GM23338 (cell line): ENCODE measurements at regions not wholly inside any gene's neighbourhood (a gene's known extent, or its start where the extent isn't known, plus 50 kb on each side); places are given as distances from the start of the nearest gene placed in this dataset.

Experiments used
- ATAC-seq: fragments of 200-7000 bp; cut with Tn5 transposase; 3 replicates; pipeline ENCODE4 v1.9.1; 2020
- DNase-seq: peaks from one replicate; pipeline ENCODE4 v3.0.0-alpha.2; 2015; ENCODE audit warnings: low spot score
- H2AFZ ChIP-seq: fragments of 200-600 bp; sonication (generic); 2 replicates; pipeline ENCODE4 v1.8.0; 2016; ENCODE audit warnings: antibody characterized with exemption, mild to moderate bottlenecking, moderate library complexity
- H3F3A ChIP-seq: fragments of 200-600 bp; sonication (generic); replicated peaks from 2 replicates; pipeline ENCODE4 v1.8.0; 2017; ENCODE audit warnings: antibody characterized with exemption, mixed run types, low read depth
- H3K27ac ChIP-seq: fragments of 200-600 bp; sonication (generic); 2 replicates; pipeline ENCODE4 v1.6.1; 2016; ENCODE audit warnings: low read depth
- H3K27me3 ChIP-seq: fragments of 200-600 bp; sonication (generic); 2 replicates; pipeline ENCODE4 v1.8.0; 2016; ENCODE audit warnings: mild to moderate bottlenecking, mixed run types, moderate library complexity; ENCODE audit not compliant: insufficient read depth
- H3K36me3 ChIP-seq: fragments of 200-600 bp; sonication (generic); 2 replicates; pipeline ENCODE4 v1.8.0; 2016; ENCODE audit warnings: mild to moderate bottlenecking; ENCODE audit not compliant: insufficient read depth
- H3K4me1 ChIP-seq: fragments of 200-600 bp; sonication (generic); 2 replicates; pipeline ENCODE4 v1.8.0; 2016; ENCODE audit warnings: mild to moderate bottlenecking, moderate library complexity; ENCODE audit not compliant: insufficient read depth
- H3K4me2 ChIP-seq: fragments of 200-600 bp; sonication (generic); 2 replicates; pipeline ENCODE4 v1.7.1; 2017; ENCODE audit warnings: mixed run types
- H3K4me3 ChIP-seq: fragments of 200-600 bp; sonication (generic); 2 replicates; pipeline ENCODE4 v1.6.1; 2016; ENCODE audit warnings: mixed run types
- H3K79me2 ChIP-seq: fragments of 200-600 bp; sonication (generic); replicated peaks from 2 replicates; pipeline ENCODE4 v1.8.0; 2017; ENCODE audit warnings: mild to moderate bottlenecking; ENCODE audit not compliant: insufficient read depth
- H3K9me2 ChIP-seq: fragments of 200-600 bp; sonication (generic); 2 replicates; pipeline ENCODE4 v1.8.0; 2017; ENCODE audit not compliant: insufficient read depth
- H4K20me1 ChIP-seq: fragments of 200-600 bp; sonication (generic); replicated peaks from 2 replicates; pipeline ENCODE4 v1.8.0; 2017; ENCODE audit warnings: mild to moderate bottlenecking; ENCODE audit not compliant: insufficient read depth
- H3K27ac Mint-ChIP-seq: 2 replicates; pipeline ENCODE4 v1.8.0; 2020; ENCODE audit warnings: inconsistent platforms, mild to moderate bottlenecking, moderate library complexity, mixed read lengths
- H3K27me3 Mint-ChIP-seq: 3 replicates; pipeline ENCODE4 v1.8.0; 2022; ENCODE audit warnings: low read depth, mild to moderate bottlenecking, moderate library complexity, mixed read lengths, inconsistent platforms; ENCODE audit not compliant: insufficient read depth, poor library complexity
- H3K36me3 Mint-ChIP-seq: 3 replicates; pipeline ENCODE4 v1.8.0; 2021; ENCODE audit warnings: low read depth, mild to moderate bottlenecking, inconsistent platforms, moderate library complexity, mixed read lengths
- H3K4me1 Mint-ChIP-seq: 3 replicates; pipeline ENCODE4 v1.8.0; 2020; ENCODE audit warnings: mild to moderate bottlenecking, inconsistent platforms, mixed read lengths
- H3K4me3 Mint-ChIP-seq: 3 replicates; pipeline ENCODE4 v1.8.0; 2021; ENCODE audit warnings: moderate library complexity, mild to moderate bottlenecking, inconsistent platforms, mixed read lengths
- H3K9me3 Mint-ChIP-seq: 3 replicates; pipeline ENCODE4 v1.8.0; 2020; ENCODE audit warnings: moderate library complexity, mild to moderate bottlenecking, inconsistent platforms, mixed read lengths
- CREB1 ChIP-seq: fragments of 250-450 bp; sonication (Bioruptor Pico); IDR thresholded peaks from 2 replicates; pipeline ENCODE4 v1.5.0; 2020; ENCODE audit warnings: low read depth, mild to moderate bottlenecking, moderate library complexity
- EZH2 ChIP-seq: fragments of 200-600 bp; sonication (generic); IDR thresholded peaks from one replicate; pipeline ENCODE4 v1.8.0; 2017; ENCODE audit warnings: antibody characterized with exemption, mild to moderate bottlenecking, low read depth; ENCODE audit not compliant: unreplicated experiment
- EZH2phosphoT487 ChIP-seq: fragments of 200-600 bp; sonication (generic); IDR thresholded peaks from one replicate; pipeline ENCODE4 v1.8.1; 2018; ENCODE audit warnings: antibody characterized with exemption; ENCODE audit not compliant: unreplicated experiment
- JUNB ChIP-seq: IDR thresholded peaks from one replicate; pipeline ENCODE4 v1.6.1; 2016; ENCODE audit warnings: antibody characterized with exemption; ENCODE audit not compliant: unreplicated experiment
- NANOG ChIP-seq: IDR thresholded peaks from 2 replicates; pipeline ENCODE4 v1.6.1; 2016; ENCODE audit warnings: antibody characterized with exemption, borderline replicate concordance
- STAT1 ChIP-seq: IDR thresholded peaks from one replicate; pipeline ENCODE4 v1.6.1; 2016; ENCODE audit warnings: antibody characterized with exemption; ENCODE audit not compliant: unreplicated experiment
- ZNF114 ChIP-seq: fragments of 250-450 bp; sonication (Bioruptor Pico); IDR thresholded peaks from 2 replicates; pipeline ENCODE4 v1.5.0; 2020; ENCODE audit warnings: mild to moderate bottlenecking, moderate library complexity
- ZNF331 ChIP-seq: fragments of 250-450 bp; sonication (Bioruptor Pico); IDR thresholded peaks from 2 replicates; pipeline ENCODE4 v1.5.0; 2020; ENCODE audit warnings: low read depth, mild to moderate bottlenecking, moderate library complexity
- TF ChIP-seq, protein P1 (sequence below): IDR thresholded peaks from 2 replicates; pipeline ENCODE4 v1.6.1; 2016; ENCODE audit warnings: antibody characterized with exemption
- TF ChIP-seq, protein P2 (sequence below), 2 experiments: fragments of 200-600 bp in 1 of 2; sonication (generic) in 1 of 2; conservative IDR thresholded peaks; 2 replicates each; pipeline versions ENCODE4 v1.5.1 to v1.6.1; 2016 to 2017; ENCODE audit warnings: antibody characterized with exemption in 2 of 2, low read depth in 2 of 2, mild to moderate bottlenecking in 2 of 2, moderate library complexity in 1 of 2

DNA sequence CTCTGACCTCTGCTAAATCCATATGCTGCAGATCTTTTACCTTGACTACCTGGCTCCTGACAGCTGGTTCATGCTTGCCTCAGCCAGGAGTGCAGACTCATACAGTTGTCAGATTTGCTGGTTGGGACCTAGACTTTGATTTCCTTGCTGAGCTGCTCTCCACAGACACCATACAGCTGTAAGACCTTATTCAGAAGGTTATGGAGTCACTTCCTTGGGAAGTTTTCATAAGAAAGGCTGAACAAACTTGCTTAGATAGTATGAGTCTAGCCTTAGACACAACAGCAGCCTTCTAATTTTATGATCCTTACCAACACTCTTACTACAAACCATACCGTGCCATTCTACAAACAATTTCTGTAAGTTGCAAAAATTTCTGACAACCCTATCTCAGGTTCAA lies 102.9 kb downstream of the EDN1 start:
- Mint-ChIP-seq H3K36me3 (no peaks in the 10 kb centered on the region), H3K27ac (no peak overlapping the region), H3K27me3 (peaks cover 4% of the 10 kb centered on the region), H3K4me3 (no peak overlapping the region), H3K9me3 (no peaks in the 10 kb centered on the region), H3K4me1 (peaks cover 3% of the 10 kb centered on the region; the same call in 2 of the 3 replicates)
- no peaks in the 10 kb centered on the region for H3F3A ChIP-seq
- no peak for ATAC-seq
- no peaks in the 10 kb centered on the region for H3K27me3 ChIP-seq
- no peak overlapping the region for H3K27ac ChIP-seq
- DNase-seq = no peak
- TF ChIP-seq ZNF331 (CRISPR knock-in tag) (no peak), EZH2phosphoT487 (no peak), STAT1 (no peak), CREB1 (no peak)
- TF ChIP-seq, protein P1, sequence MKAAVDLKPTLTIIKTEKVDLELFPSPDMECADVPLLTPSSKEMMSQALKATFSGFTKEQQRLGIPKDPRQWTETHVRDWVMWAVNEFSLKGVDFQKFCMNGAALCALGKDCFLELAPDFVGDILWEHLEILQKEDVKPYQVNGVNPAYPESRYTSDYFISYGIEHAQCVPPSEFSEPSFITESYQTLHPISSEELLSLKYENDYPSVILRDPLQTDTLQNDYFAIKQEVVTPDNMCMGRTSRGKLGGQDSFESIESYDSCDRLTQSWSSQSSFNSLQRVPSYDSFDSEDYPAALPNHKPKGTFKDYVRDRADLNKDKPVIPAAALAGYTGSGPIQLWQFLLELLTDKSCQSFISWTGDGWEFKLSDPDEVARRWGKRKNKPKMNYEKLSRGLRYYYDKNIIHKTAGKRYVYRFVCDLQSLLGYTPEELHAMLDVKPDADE = no peak
- H3K4me3 ChIP-seq = no peak overlapping the region
- no peaks in the 10 kb centered on the region for H3K36me3 ChIP-seq
- H3K9me2 ChIP-seq = peaks cover 8% of the 10 kb centered on the region; the same call in 1 of the 2 replicates
- H3K4me2 ChIP-seq = no peak overlapping the region
- H4K20me1 ChIP-seq = no peaks in the 10 kb centered on the region
- no peaks in the 10 kb centered on the region for H3K4me1 ChIP-seq
- no peaks in the 10 kb centered on the region for H3K79me2 ChIP-seq
- H2AFZ ChIP-seq = no peak overlapping the region

DNA sequence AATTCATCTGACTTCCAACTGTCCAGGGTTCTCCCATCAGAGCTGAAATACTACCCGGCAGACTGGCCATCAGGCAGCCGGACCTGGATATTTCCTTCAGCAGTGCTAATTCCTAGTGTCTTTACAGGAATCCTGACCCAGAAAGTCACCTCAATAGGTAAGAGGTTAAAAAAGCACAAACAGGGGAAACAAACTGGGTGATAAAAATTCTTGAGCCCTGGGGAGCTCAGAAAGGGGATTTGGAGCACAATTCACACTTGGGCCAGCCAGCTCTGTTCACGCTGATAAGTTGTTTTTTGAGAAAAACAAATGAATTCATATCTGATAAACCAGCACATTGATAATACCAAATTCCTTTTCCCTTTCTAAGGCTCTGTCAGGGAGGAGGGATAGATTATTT lies 104.0 kb downstream of the EDN1 start:
- H3K27me3 Mint-ChIP-seq = peaks cover 4% of the 10 kb centered on the region
- TF ChIP-seq ZNF331 (CRISPR knock-in tag) (no peak), STAT1 (no peak), EZH2phosphoT487 (no peak), NANOG (no peak), JUNB (no peak), EZH2 (no peak), ZNF114 (CRISPR knock-in tag) (no peak)
- TF ChIP-seq, protein P2, sequence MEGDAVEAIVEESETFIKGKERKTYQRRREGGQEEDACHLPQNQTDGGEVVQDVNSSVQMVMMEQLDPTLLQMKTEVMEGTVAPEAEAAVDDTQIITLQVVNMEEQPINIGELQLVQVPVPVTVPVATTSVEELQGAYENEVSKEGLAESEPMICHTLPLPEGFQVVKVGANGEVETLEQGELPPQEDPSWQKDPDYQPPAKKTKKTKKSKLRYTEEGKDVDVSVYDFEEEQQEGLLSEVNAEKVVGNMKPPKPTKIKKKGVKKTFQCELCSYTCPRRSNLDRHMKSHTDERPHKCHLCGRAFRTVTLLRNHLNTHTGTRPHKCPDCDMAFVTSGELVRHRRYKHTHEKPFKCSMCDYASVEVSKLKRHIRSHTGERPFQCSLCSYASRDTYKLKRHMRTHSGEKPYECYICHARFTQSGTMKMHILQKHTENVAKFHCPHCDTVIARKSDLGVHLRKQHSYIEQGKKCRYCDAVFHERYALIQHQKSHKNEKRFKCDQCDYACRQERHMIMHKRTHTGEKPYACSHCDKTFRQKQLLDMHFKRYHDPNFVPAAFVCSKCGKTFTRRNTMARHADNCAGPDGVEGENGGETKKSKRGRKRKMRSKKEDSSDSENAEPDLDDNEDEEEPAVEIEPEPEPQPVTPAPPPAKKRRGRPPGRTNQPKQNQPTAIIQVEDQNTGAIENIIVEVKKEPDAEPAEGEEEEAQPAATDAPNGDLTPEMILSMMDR (conservative IDR thresholded peaks at IDR 0.05; ENCODE audit: low read depth in 2 of 2) = no peak
- Histone ChIP-seq H4K20me1 (no peaks in the 10 kb centered on the region), H3F3A (no peaks in the 10 kb centered on the region), H3K9me2 (peaks cover 8% of the 10 kb centered on the region; the same call in 1 of the 2 replicates), H3K27me3 (no peaks in the 10 kb centered on the region), H3K27ac (no peak overlapping the region), H3K4me2 (no peak overlapping the region), H3K36me3 (no peaks in the 10 kb centered on the region), H3K4me1 (no peaks in the 10 kb centered on the region), H3K79me2 (no peaks in the 10 kb centered on the region), H3K4me3 (no peak overlapping the region), H2AFZ (peak overlapping the region; percentile 48; the same call in 1 of the 2 replicates)
- H3K4me1 Mint-ChIP-seq = peaks cover 3% of the 10 kb centered on the region; the same call in 2 of the 3 replicates
- no peaks in the 10 kb centered on the region for H3K36me3 Mint-ChIP-seq
- DNase-seq (no peak), ATAC-seq (no peak)
- no peaks in the 10 kb centered on the region for H3K9me3 Mint-ChIP-seq
- H3K27ac Mint-ChIP-seq = no peak overlapping the region
- H3K4me3 Mint-ChIP-seq = no peak overlapping the region
